Stomach (tissue), 4 donors: ENCODE measurements at regions not wholly inside any gene's neighbourhood (a gene's known extent, or its start where the extent isn't known, plus 50 kb on each side); places are given as distances from the start of the nearest gene placed in this dataset.

Source experiments
- EP300 ChIP-seq: sonication (generic); formaldehyde crosslinking; IDR thresholded peaks from one replicate; pipeline ENCODE4 v1.6.1; 2017; ENCODE audit warnings: antibody characterized with exemption
- POLR2A ChIP-seq, 4 donors: fragments of 450-650 bp; IDR thresholded peaks; one replicate each; pipeline ENCODE4 v1.6.1; 2016; ENCODE audit warnings: antibody characterized with exemption in 4 of 4, control low read depth in 2 of 4, mild to moderate bottlenecking in 1 of 4, moderate library complexity in 1 of 4
- POLR2AphosphoS5 ChIP-seq, 3 donors: sonication (generic); formaldehyde crosslinking; IDR thresholded peaks; one replicate each; pipeline ENCODE4 v1.6.1; 2016; ENCODE audit warnings: antibody characterized with exemption in 3 of 3
- TF ChIP-seq, protein P1 (sequence below), 7 experiments: fragments of 450-650 bp in 4 of 7; fragments of 200-600 bp in 3 of 7; sonication (generic) in 3 of 7; IDR thresholded peaks; one replicate each; pipeline ENCODE4 v1.5.1; 2016 to 2019; ENCODE audit warnings: antibody characterized with exemption in 7 of 7, control low read depth in 2 of 7, mild to moderate bottlenecking in 1 of 7

DNA sequence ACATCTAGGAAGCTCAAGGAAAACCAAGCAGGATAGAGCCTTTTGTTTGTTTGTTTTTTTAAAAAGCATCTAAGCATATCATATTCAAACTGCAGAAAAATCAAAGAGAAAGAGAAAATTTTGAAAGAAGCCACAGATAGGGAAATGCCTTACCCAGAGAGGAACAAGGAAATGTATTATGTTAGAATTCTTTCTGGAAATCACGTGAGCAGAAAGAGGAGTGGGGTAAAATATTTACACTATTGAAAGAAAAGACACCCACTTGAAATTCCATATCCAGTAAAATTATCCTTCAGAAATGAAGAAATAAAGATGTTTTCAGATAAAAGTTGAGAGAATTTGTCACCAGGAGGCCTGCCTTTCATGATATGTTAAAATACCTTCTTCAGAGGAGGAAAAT is 775.7 kb upstream of the IGFBP3 start:
- TF ChIP-seq POLR2A (IDR thresholded peaks at IDR 0.05), result no peak
- TF ChIP-seq, protein P1, sequence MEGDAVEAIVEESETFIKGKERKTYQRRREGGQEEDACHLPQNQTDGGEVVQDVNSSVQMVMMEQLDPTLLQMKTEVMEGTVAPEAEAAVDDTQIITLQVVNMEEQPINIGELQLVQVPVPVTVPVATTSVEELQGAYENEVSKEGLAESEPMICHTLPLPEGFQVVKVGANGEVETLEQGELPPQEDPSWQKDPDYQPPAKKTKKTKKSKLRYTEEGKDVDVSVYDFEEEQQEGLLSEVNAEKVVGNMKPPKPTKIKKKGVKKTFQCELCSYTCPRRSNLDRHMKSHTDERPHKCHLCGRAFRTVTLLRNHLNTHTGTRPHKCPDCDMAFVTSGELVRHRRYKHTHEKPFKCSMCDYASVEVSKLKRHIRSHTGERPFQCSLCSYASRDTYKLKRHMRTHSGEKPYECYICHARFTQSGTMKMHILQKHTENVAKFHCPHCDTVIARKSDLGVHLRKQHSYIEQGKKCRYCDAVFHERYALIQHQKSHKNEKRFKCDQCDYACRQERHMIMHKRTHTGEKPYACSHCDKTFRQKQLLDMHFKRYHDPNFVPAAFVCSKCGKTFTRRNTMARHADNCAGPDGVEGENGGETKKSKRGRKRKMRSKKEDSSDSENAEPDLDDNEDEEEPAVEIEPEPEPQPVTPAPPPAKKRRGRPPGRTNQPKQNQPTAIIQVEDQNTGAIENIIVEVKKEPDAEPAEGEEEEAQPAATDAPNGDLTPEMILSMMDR (IDR thresholded peaks at IDR 0.05), result no peak
- no peak for TF ChIP-seq EP300
- no peak for TF ChIP-seq POLR2AphosphoS5 (IDR thresholded peaks at IDR 0.05)
